Stimulated activated CD4-positive, alpha-beta T cell treated with anti-CD3 and anti-CD28 coated beads, Interleukin-1b, Interleukin-23, amount 100 ng/mL, for 48 hours (primary cell): ENCODE measurements at regions not wholly inside any gene's neighbourhood (a gene's known extent, or its start where the extent isn't known, plus 50 kb on each side); places are given as distances from the start of the nearest gene placed in this dataset.

ENCODE experiments used
- DNase-seq: peaks from one replicate; pipeline ENCODE4 v3.0.0-alpha.2; 2020

DNA sequence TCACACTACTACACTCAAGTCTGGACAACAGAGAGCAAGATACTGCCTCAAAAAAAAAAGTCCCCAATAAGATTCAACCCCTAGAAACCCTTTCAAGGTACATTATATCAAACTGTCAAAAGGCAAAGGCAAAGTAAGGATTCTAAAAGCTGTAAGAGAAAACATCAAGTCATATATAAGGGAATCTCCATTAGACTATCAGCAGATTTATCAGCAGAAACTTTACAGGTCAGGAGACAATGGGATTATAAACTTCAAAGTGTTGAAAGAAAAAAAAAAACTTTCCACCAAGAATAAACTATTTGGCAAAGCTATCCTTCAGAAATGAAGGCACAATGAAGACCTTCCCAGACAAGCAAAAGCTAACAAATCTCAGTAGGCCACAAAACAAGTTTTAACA, 63.5 kb upstream of the DMRT1 start:
- no peak for DNase-seq

DNA sequence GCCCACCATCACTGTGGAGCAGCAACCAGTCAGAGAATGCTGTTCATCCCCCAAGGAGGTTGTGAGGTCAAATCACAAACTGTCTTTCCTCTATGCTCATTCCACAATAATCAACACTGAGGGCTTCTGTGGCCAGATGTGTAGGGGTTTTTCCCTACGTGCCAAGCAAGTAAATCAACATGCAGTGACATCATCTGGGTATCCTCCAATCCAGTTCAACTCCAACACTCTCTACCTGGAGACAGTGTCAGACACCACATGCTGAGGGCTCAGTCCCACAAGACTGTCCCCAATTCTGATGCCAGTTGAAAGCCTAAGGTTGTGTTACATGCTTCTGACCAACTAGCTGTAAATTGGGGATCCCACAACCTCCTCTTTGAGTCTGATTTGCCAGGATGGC, 57.3 kb upstream of the DMRT1 start:
- DNase-seq = no peak

DNA sequence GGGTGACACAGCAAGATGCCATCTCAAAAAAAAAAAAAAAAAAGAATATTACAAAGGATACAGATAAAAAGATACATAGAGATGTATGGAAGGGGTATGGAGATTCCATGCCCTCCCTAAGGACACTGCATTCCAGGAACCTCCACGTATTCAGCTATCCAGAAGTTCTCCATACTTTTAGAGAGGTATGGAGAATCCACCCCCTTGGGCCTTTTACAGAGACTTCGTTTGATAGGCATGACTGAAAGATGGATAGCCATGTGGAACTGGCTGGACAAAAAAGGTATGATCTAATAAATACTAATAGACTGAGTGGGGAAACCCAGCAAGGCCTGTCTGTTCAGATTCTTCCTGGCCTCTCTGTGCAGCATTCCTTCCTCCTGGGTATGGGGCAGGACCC, 56.6 kb upstream of the DMRT1 start:
- no peak for DNase-seq

DNA sequence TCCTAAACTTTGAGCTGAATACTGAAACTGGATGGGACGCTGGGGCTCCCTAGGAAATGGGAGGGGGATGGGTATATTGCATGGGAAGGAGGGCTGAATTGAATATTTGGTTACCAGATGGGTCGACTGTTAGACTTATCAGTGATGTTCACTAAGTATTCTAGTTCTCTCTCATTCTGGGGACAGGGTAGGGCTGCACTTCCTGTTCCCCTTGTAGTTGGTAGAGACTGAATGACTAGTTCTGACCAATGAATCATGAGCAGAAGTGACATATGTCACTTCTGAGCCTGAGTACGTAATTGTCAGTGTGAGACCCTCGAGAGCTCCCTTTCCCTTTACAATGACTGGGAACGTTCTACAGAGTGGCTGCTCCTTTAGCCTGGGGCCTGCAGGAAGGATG, 55.5 kb upstream of the DMRT1 start:
- DNase-seq = no peak

DNA sequence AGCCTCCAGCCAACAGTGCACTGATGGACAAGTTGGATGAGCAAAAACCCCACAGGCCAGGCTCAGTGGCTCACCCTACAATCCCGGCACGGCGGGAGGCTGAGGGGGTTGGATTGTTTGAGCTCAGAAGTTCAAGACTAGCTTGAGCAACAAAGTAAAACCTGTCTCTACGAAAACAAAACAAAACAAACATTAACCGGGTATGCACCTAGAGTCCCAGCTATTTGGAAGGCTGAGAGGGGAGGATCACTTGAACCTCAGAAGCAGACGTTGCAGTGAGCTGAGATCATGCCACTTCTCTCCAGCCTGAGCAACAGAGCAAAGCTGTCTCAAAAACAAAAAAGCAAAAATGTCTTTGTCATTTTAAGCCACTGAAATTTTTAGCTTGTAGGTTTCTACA, 55.1 kb upstream of the DMRT1 start:
- no peak for DNase-seq

DNA sequence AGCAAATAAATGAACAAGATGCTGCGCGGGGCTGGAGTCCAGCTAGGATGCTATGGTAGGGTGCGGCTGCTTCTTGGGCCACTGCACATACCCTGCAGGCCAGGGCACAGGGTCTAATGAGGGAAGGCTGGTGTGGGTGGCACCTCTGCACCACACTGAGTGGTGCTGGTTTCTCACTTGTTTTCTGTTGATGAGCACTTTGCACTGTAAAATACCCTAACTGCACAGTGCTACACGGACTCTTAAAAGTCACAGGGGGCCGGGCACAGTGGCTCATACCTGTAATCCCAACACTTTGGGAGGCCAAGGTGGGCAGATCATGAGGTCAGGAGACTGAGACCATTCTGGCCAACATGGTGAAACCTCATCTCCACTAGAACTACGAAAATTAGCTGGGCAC, 52.7 kb upstream of the DMRT1 start:
- DNase-seq = no peak
